GM12872 (cell line): ENCODE measurements at regions not wholly inside any gene's neighbourhood (a gene's known extent, or its start where the extent isn't known, plus 50 kb on each side); places are given as distances from the start of the nearest gene placed in this dataset.

Experiments
- TF ChIP-seq, protein P1 (sequence below): IDR thresholded peaks from 3 replicates; pipeline ENCODE4 v1.5.1; 2011; ENCODE audit warnings: low read depth, mild to moderate bottlenecking, low read length, moderate library complexity; ENCODE audit not compliant: insufficient read depth

DNA sequence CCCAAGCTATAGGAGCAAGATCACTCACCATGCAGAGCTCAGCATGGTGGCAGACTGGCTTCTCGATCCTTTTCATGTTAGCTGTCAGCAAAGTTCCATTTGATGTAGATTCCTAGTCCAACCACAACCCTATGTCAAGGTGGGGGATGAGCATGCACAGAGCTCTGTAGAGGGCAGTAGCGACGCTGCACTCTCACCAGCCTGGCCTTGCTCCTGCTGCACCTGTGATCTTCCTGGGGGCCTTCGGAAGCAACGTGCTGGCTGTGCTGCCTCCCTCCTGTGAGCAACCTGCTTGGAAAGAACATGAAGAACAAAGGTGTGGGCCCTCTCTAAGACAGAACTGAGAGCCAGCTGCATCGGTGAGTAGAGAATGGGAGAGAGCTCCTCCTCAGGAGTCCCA is 479.4 kb upstream of the MYT1L start:
- TF ChIP-seq, protein P1, sequence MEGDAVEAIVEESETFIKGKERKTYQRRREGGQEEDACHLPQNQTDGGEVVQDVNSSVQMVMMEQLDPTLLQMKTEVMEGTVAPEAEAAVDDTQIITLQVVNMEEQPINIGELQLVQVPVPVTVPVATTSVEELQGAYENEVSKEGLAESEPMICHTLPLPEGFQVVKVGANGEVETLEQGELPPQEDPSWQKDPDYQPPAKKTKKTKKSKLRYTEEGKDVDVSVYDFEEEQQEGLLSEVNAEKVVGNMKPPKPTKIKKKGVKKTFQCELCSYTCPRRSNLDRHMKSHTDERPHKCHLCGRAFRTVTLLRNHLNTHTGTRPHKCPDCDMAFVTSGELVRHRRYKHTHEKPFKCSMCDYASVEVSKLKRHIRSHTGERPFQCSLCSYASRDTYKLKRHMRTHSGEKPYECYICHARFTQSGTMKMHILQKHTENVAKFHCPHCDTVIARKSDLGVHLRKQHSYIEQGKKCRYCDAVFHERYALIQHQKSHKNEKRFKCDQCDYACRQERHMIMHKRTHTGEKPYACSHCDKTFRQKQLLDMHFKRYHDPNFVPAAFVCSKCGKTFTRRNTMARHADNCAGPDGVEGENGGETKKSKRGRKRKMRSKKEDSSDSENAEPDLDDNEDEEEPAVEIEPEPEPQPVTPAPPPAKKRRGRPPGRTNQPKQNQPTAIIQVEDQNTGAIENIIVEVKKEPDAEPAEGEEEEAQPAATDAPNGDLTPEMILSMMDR, result no peak

DNA sequence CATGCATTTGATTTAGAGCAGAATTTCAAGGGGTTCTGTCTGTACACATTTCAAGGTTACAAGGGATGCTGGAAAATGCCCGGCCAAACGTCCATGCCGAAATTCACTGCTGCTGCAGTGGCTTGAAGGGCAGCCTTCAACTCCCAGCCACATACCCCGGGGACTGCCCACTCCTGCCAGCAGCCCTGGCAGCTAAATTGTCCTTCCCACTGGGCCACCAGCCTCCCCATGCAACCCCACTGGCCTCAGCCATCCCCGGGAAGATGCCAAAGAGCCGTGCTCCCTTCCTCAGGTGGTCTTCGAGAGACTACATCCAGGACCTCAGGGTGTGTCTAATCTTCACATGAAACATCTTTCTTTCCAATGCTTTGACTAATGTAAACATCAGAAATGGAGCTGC is 478.7 kb upstream of the MYT1L start:
- TF ChIP-seq, protein P1, result no peak

DNA sequence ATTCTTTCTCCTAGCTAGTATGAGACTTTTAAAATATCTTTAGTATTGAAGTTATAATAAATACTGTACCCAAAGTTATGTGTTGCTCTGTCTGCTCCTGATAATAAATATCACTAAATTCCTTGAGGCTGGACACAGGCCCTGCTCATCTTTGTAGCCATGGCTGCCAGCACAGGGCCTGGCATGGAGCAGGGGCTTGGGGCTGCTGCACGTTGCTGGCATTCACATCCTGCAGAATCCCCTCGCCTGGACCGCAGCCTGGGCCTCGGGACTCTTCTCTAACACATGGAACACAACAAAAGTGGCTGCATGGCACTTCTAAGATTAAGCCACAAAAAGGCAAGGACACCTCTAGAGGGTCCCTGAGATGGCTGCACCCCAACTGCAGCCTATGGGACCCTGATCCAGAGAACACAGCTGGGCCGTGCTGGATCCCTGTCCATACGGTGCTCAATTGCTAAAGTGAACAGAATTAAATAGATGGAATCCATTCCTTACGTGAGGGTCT is 477.5 kb upstream of the MYT1L start:
- TF ChIP-seq, protein P1, result no peak

DNA sequence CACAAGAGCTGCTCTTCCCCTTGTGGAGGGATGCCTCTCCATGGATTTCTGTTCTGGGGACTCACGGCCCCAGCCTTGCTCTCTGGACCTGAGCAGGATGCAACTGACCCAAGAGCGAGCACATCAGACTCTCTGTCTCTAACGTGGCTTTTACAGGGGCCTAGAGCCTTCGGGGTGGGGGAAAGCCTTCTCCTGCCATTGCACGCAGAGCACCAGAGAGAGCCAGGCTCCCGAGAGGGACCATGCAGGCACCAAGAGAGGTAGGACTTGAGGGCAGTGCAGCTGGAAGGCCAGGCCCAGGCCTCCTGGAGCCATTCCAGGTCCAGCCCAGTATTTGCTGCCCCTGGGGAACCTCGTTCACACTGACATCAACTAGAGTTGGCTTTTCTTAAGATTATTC is 475.6 kb upstream of the MYT1L start:
- TF ChIP-seq, protein P1, result no peak

DNA sequence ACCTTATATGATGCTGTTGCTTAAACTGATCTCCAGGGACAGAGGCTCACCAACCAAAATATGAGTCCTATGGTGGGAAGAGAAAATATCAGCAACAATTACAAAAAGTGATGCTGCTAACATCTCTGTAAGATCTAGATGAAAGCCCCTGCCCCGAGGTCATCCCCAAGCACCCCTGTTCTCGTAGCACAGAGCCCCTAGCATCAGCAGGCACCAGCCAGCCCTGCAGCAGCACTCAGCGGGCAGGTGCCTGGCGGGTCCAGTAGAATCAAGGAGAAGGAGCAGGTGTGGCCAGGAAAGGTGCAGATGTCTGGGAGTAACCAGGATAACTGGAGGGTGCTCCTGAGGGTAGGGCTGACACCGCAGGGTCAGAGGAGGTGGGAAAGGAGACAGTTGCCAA is 474.2 kb upstream of the MYT1L start:
- TF ChIP-seq, protein P1, result no peak

DNA sequence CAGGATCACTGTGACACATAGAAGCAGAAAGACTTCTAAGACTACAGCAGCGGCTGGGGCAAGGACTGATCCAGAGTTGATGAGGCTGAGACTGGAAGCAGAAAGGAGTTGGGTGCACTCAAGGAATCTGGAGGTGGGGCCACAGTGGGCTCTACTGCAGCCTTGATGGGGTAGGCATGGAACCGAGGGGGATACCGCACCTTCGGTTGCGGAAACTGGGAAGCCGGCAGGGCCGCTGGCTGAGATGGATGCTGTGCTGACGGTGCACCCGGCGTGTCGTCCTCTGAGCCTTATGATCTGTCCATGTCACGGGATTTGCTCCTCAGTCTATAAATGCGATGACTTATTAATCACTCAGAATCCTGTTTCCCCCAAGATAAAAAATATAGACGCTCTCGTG is 473.5 kb upstream of the MYT1L start:
- TF ChIP-seq, protein P1, result no peak

DNA sequence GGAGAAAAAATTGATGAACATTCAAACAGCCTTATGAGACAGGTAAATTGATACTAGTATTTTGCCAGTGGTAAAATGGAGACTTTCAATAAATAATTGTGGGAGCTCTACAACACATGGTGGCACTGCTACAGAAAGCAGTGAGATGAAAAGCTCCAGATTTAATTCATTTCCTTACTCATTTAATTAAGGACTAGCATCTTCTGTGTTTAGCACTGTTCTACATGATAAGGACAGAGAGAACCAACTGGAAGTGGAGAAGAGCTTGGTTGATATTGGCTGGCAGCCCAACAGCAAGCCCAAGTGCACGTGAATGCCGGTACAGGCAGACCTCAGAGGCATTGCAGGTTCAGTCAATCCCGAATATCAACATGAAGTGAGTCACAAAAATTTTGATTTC is 470.4 kb upstream of the MYT1L start:
- TF ChIP-seq, protein P1, result no peak

DNA sequence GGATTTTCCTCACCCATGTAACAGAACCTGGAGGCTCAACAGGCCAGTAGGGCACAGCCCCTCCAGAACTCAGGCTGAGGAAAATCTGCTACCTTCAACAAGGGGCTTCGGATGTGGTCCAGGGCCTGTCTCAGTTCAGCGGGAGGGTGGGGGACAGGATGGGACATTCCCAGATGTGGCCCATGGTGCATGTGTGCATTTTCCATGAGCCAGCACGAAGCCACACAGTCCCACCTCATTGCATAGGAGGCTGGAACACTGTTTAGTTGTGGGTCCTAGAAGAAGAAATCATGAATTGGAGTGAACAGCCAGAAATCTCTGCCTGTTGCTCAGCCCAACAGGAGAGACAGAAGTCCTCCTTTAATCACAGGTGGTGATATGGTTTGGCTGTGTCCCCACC is 469.6 kb upstream of the MYT1L start:
- TF ChIP-seq, protein P1, result no peak
